Memory B cell (primary cell): ENCODE measurements at regions not wholly inside any gene's neighbourhood (a gene's known extent, or its start where the extent isn't known, plus 50 kb on each side); places are given as distances from the start of the nearest gene placed in this dataset.
"Not testable (repeated sequence)": the region's sequence is repeated elsewhere in the genome, so short reads cannot be mapped to it uniquely, and the experiment has no call there.

Source experiments
- ATAC-seq: fragments of 150-1000 bp; cut with Tn5 transposase; 2 replicates; pipeline ENCODE4 v1.10.0; 2021; ENCODE audit warnings: low read depth, mild to moderate bottlenecking, moderate library complexity
- DNase-seq, 2 donors: peaks; one replicate each; pipeline ENCODE4 v3.0.0; 2022; ENCODE audit warnings: low spot score in 2 of 2
- H3K27ac Mint-ChIP-seq: one replicate; pipeline ENCODE4 v1.8.0; 2022; ENCODE audit warnings: mild to moderate bottlenecking, moderate library complexity, mixed read lengths
- H3K27me3 Mint-ChIP-seq: one replicate; pipeline ENCODE4 v1.8.0; 2022; ENCODE audit warnings: mixed read lengths
- H3K36me3 Mint-ChIP-seq: one replicate; pipeline ENCODE4 v1.8.0; 2022; ENCODE audit warnings: mild to moderate bottlenecking, mixed read lengths
- H3K4me1 Mint-ChIP-seq: one replicate; pipeline ENCODE4 v1.8.0; 2022; ENCODE audit warnings: mixed read lengths
- H3K4me3 Mint-ChIP-seq: one replicate; pipeline ENCODE4 v1.8.0; 2022; ENCODE audit warnings: mild to moderate bottlenecking, moderate library complexity, mixed read lengths
- H3K9me3 Mint-ChIP-seq: one replicate; pipeline ENCODE4 v1.8.0; 2022; ENCODE audit warnings: mixed read lengths

DNA sequence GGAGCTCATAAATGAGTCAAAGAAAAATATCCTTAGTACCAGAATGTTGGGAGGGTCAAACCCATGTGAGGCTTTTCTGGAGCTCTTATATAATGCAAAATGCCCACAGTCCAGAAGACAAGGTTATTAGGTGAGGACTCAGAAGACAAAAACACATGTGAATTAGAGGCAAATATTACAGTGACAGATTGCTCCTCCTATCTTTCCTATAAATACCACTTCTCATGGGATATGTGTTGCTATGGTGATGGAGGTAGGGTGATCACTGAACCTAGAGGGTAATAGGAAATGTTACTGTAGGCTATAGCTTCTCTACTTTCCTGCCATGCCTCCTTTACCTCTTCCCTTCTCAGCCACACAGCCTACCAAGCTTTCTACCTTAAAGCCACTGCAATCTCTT lies 264.6 kb downstream of the SEC61B start:
- peaks cover 2% of the 10 kb centered on the region for H3K27me3 Mint-ChIP-seq
- ATAC-seq = no peak

DNA sequence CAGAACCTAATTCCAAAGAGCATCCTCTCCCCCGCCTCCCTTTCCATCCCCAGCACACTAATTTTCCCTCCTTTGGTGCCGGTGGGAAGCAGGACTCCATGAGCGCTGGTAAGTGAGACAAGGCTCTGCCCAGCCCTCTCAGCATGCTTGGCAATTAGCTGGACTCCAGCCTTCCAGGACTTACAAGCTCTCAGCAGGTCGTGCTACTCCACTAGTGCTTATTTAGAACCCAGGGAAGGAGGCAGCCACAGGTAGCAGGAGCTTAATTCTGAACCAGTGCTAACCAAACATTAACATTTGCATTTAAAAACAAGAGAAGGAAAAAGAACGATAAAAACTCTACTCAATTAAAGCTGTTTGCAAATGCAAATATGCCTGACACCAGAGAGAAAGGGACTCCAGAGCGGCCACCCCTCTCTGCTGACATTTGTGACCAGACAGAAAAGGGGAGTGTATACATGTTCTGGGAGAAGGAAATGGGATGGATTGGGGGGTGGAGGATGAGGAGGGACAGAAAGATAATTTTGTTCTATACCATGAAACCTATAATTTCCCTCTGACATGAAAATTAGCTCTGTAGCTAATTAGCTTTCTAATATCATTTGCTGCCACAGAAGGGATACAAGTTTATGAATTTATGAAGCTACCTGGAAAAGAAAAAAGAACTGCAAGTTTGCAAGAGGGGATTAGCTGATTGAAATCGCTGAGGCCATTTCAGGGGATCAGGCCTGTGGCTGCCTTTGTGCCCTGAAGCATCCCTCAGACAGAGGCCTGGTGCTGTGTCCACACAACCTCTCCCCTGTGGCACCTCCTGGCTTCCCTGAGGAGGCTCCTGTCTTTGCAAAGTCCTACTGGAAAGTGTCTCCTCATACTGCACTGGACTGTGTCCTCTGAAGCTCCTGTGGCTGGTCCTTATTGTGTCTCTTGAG lies 266.3 kb downstream of the SEC61B start:
- no peak overlapping the region for H3K27ac Mint-ChIP-seq
- H3K27me3 Mint-ChIP-seq = peaks cover 2% of the 10 kb centered on the region
- H3K4me1 Mint-ChIP-seq = peaks cover 9% of the 10 kb centered on the region

More for the DNA sequence above, 264.6 kb downstream of the SEC61B start:
- Mint-ChIP-seq H3K4me1 (peaks cover 5% of the 10 kb centered on the region), H3K9me3 (no peaks in the 10 kb centered on the region), H3K36me3 (peaks cover 3% of the 10 kb centered on the region), H3K27ac (no peak overlapping the region), H3K4me3 (no peak overlapping the region)
- no peak for DNase-seq

DNA sequence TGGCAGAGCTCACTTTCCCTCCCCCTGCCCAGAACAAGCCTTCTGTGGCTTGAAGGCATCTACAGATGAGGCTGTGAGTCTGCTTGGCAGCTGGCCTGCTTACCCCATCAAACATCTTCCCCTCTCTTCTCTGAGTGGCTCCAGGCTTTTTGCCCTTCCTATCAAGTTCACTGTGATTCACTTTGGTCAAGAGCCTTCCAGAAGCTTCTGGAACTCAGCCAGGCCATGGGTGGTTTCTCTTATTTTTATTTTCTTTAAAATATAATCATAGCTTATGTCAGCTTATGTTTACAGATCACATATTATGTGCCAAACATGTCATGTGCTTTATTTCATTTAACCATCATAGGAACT lies 267.0 kb downstream of the SEC61B start:
- peaks cover 2% of the 10 kb centered on the region for H3K27me3 Mint-ChIP-seq
- ATAC-seq = no peak
- H3K36me3 Mint-ChIP-seq = peaks cover 3% of the 10 kb centered on the region
- H3K9me3 Mint-ChIP-seq = no peaks in the 10 kb centered on the region
- H3K4me1 Mint-ChIP-seq = peaks cover 9% of the 10 kb centered on the region
- DNase-seq = no peak
- no peak overlapping the region for H3K4me3 Mint-ChIP-seq
- no peak overlapping the region for H3K27ac Mint-ChIP-seq

More for the DNA sequence above, 266.3 kb downstream of the SEC61B start:
- Mint-ChIP-seq H3K9me3 (no peaks in the 10 kb centered on the region), H3K36me3 (peaks cover 3% of the 10 kb centered on the region), H3K4me3 (no peak overlapping the region)
- DNase-seq (no peak), ATAC-seq (no peak)

DNA sequence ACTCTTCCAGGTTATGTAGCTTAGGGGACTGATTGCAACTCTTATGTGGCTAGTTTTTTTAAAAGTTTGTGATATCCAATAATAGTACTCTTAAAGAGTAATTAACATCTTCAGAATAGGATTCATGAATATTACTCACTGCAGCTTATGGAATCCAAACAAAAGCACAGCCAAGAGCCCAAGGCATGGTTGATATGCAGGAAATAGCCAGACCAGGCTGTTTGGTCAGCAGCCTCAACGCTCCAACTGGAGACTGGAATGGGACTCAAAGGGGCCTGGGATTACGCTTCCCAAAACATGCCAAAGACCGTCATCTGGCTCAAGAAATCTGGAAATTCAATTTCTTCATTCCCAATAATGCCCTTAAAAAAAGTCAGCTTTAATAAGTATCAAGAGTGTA lies 268.6 kb downstream of the SEC61B start:
- H3K4me3 Mint-ChIP-seq = no peak overlapping the region
- peaks cover 9% of the 10 kb centered on the region for H3K4me1 Mint-ChIP-seq
- H3K36me3 Mint-ChIP-seq = no peaks in the 10 kb centered on the region
- ATAC-seq = no peak
- H3K27ac Mint-ChIP-seq = no peak overlapping the region
- H3K9me3 Mint-ChIP-seq = no peaks in the 10 kb centered on the region
- H3K27me3 Mint-ChIP-seq = peaks cover 3% of the 10 kb centered on the region
- DNase-seq = no peak

DNA sequence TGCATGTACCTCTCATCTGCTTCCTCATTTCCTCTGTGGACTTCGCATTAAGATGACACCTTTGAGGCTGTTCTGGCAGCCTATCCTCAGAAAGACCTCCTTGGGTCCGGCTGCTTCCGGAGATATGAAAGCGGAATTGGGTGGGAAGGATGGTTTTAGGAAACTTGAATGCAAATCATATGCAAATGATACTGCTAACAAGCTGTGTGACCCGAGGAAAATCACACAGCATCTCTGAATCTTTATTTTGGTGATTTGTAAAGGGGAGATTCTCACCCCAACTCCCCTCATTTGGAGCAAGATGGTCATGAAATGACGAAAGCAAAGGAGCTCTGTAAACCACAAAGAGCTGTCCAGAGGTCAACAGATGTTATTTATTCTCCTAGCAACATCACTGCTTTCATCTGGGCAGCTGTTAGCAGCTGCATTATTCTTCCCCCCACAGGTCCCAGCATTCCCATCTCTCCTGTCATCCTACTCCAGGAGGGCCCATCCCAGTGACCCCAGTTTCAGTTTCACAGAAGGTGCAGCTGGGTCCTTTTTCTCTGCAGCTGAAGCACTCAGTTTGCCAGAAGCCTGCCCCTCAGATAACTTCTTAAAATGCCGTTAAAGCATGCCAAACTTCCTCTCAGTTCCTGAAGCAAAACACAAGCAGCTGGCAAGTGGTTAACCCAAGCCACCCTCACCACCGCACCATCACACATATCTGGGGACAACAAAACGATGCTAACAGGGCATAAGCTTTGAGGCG lies 269.5 kb downstream of the SEC61B start:
- Mint-ChIP-seq H3K27ac (no peak overlapping the region), H3K4me3 (no peak overlapping the region), H3K27me3 (peaks cover 8% of the 10 kb centered on the region), H3K9me3 (no peaks in the 10 kb centered on the region), H3K36me3 (no peaks in the 10 kb centered on the region), H3K4me1 (peaks cover 9% of the 10 kb centered on the region)
- ATAC-seq (peak; percentile 58), DNase-seq (no peak)

DNA sequence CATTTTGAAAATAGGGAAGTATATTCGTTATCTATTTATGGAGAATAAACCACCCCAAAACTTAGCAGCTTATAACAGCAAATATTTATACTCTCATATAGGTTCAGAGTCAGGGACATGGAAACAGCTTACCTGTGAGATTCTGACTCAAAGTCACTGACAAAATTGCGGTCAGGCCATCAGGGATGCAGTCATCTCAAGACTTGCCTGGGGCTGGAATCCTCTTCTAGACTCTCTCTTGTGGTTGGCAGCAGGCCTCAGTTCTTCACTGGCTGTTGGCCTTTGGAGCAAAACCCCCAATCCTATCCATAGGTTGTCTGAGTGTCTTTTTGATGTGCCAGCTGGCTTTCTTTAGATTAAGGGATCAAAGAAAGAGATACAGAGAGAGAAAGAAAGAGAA lies 275.6 kb downstream of the SEC61B start:
- Mint-ChIP-seq H3K9me3 (peaks cover 4% of the 10 kb centered on the region), H3K27me3 (peaks cover 5% of the 10 kb centered on the region), H3K4me3 (no peak overlapping the region), H3K4me1 (peaks cover under 1% of the 10 kb centered on the region), H3K36me3 (peaks cover 3% of the 10 kb centered on the region), H3K27ac (peak overlapping the region; percentile 60)
- ATAC-seq (no peak), DNase-seq (no peak)

DNA sequence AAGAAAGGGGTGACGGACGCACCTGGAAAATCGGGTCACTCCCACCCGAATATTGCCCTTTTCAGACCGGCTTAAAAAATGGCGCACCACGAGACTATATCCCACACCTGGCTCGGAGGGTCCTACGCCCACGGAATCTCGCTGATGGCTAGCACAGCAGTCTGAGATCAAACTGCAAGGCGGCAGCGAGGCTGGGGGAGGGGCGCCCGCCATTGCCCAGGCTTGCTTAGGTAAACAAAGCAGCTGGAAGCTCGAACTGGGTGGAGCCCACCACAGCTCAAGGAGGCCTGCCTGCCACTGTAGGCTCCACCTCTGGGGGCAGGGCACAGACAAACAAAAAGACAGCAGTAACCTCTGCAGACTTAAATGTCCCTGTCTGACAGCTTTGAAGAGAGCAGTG lies 276.9 kb downstream of the SEC61B start:
- H3K27me3 Mint-ChIP-seq, H3K9me3 Mint-ChIP-seq, ATAC-seq, DNase-seq, H3K27ac Mint-ChIP-seq, H3K36me3 Mint-ChIP-seq, H3K4me1 Mint-ChIP-seq, H3K4me3 Mint-ChIP-seq: not testable (repeated sequence)

DNA sequence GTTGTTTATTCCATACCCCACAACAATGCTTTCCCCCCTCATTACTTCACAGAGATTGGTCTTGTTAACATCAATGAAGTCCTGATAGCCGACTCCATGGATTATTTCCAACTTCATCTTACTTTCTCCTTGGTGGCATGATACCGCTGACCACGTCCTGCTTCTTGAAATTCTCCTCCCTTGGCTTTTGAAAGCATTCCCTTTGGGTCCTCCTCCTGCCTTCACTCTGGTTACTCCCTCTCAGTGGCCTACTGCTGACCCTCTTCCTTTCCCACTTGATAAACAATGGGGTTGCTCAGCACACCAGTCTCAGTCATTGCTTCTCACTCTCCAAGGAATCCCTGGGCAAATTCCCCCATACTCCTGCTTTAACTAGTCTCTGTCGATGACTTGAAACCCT lies 283.9 kb downstream of the SEC61B start:
- Mint-ChIP-seq H3K9me3 (peaks cover 3% of the 10 kb centered on the region), H3K27me3 (no peaks in the 10 kb centered on the region), H3K4me3 (no peak overlapping the region), H3K36me3 (peaks cover 2% of the 10 kb centered on the region), H3K27ac (no peak overlapping the region), H3K4me1 (peaks cover 11% of the 10 kb centered on the region)
- ATAC-seq (no peak), DNase-seq (no peak)

DNA sequence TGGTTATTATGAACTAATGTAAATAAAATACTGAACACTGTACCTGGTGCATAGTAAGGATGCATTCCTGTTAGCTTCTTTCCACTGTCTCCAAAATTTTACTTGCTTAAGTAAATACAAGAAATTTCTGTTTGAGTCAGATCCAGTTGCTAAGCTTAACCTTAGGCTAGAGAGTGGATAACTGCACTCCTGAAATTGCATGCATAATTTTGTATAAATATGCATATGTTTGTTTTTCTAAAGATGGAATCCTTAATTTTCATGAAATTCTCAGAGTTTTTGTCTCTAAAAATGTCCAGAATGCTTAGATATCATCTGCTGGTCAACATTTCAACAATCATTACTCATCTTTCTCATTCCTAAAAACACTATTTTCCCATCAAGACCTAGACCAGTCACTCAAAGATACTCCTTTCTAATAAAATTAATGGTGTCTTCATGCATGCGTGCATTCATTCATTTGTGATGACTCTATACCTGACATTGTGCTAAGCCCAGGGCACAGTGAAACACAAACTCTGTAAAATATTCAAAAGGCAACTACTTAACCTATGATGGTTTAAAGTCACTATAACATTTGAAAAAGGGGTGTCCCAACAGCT lies 284.8 kb downstream of the SEC61B start:
- no peak overlapping the region for H3K27ac Mint-ChIP-seq
- H3K4me3 Mint-ChIP-seq = no peak overlapping the region
- H3K27me3 Mint-ChIP-seq = no peaks in the 10 kb centered on the region
- no peak for DNase-seq
- H3K36me3 Mint-ChIP-seq = peaks cover 2% of the 10 kb centered on the region
- no peak for ATAC-seq
- peaks cover 11% of the 10 kb centered on the region for H3K4me1 Mint-ChIP-seq
- peaks cover 3% of the 10 kb centered on the region for H3K9me3 Mint-ChIP-seq

DNA sequence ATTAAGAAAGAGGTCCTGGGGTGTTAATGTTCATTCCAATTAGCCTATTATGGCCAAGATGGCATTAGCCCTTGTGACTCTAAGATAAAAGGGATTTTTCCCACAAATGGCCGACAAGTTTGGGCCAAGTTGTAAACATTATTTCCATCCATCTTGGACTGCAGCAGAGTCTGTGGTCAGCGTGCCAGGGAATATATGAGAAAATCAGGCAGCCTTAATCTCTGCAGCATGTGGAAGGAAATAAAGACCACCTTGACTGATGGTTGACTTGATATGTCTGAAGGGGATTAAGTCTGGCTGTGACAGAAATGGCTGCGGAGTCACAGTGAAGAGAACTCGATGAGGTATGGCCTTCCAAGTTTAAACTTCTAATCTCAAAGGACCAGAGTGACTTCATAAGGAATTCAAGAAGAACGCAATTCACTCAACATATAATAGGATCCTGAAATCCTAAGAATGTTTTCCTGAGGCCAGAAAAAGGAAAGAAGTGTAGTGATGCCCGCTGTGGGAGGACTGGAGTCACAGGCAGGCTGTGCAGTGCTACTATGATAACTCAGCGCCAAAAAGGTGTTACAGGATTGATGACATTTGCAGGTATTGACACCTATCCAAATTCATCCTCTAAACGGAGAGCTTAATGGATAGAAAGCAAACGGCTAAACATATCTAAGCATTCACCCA lies 287.1 kb downstream of the SEC61B start:
- Mint-ChIP-seq H3K36me3 (no peaks in the 10 kb centered on the region), H3K4me3 (no peak overlapping the region), H3K27ac (no peak overlapping the region), H3K4me1 (peaks cover 25% of the 10 kb centered on the region), H3K27me3 (no peaks in the 10 kb centered on the region), H3K9me3 (no peaks in the 10 kb centered on the region)
- no peak for DNase-seq
- ATAC-seq = no peak

DNA sequence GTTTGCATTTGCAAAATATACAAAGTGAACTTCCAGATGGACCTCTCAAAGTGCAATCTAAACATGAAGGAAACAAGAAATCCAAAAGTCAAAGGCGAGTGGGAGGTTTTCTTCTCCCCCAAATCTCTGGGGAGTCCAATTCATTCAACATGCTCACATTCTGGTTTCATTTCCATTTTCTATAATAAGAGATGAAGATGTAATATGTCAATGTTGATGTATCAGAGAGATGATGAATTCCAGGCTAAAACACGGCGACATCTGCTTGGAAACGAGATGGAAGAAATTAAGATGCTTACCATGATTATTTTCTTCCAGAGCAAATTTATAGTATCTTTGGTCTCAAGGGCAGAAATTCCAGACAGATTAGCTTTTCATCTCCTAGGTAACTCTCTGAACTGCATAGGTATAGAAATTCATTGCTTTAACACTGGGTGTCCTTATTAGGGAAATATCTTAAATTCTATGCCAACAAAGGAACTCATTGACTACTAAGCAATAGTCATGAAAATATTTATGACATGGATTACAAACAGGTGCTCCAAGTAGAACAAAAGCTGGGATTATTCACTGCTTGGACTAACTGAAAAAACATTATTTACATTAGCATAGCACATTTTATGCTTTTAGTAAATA lies 287.9 kb downstream of the SEC61B start:
- no peaks in the 10 kb centered on the region for H3K36me3 Mint-ChIP-seq
- DNase-seq (peak in 1 of 2 donors; percentile 11), ATAC-seq (peak; percentile 83)
- no peaks in the 10 kb centered on the region for H3K9me3 Mint-ChIP-seq
- H3K4me1 Mint-ChIP-seq = peaks cover 27% of the 10 kb centered on the region
- peak overlapping the region; percentile 54 for H3K4me3 Mint-ChIP-seq
- H3K27ac Mint-ChIP-seq = peak overlapping the region; percentile 67
- H3K27me3 Mint-ChIP-seq = no peaks in the 10 kb centered on the region

DNA sequence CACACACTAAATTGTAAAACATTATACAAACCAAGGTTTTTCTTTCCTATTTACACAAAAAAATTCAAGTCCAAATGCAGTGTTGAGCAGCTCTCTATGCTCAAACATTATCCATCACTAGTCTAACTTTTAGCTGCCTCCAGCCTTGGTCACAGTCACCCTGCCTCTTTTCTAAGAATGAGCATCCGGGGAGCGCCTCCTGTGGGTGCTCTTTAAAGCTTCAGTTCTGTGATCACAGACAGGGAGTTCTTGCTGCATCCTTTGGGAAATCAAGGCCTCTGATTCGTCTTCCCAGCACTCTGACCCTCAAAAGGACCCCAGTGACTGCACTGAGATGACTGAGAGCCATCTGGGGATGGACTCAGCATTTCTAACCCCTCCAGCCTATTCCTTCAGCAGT lies 289.6 kb downstream of the SEC61B start:
- Mint-ChIP-seq H3K4me3 (no peak overlapping the region), H3K36me3 (no peaks in the 10 kb centered on the region), H3K27me3 (no peaks in the 10 kb centered on the region), H3K4me1 (peaks cover 37% of the 10 kb centered on the region), H3K9me3 (no peaks in the 10 kb centered on the region), H3K27ac (no peak overlapping the region)
- ATAC-seq (no peak), DNase-seq (no peak)

DNA sequence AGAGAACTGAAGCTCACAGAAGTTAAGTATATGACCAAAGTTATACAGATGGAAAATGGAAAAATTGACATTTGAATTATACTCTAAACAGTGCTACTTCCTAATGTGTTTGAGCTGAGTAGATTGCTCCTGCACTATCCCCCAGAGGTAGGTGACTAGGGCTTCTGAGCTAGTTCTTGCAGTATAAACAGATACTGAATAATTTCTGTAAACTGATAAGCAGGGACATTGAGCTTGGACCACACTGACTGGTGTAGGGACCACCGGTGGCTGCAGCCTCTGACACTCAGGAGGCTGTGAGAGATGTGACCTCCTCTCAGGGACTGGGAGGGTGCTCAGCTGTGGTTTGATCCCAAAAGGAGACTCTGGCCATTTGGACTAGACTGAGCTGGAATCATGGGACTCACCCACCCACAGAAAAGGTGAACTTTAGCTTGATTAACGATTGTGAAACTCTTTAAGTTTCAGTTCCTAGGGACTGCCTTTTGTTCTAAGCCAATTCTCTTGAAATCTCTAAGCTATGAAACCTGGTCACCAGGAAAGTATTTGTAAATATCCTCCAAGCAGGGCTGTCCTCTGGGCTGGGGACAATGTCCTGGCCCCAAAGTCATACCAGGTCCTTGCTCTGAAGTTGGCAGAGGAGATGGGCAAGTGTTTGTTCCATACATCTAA lies 291.5 kb downstream of the SEC61B start:
- no peak overlapping the region for H3K4me3 Mint-ChIP-seq
- no peak for DNase-seq
- ATAC-seq = peak; percentile 34
- no peaks in the 10 kb centered on the region for H3K36me3 Mint-ChIP-seq
- no peaks in the 10 kb centered on the region for H3K27me3 Mint-ChIP-seq
- H3K27ac Mint-ChIP-seq = peak overlapping the region; percentile 7
- H3K9me3 Mint-ChIP-seq = no peaks in the 10 kb centered on the region
- H3K4me1 Mint-ChIP-seq = peaks cover 38% of the 10 kb centered on the region
